ENCODE measurements at regions not wholly inside any gene's neighbourhood (a gene's known extent, or its start where the extent isn't known, plus 50 kb on each side); places are given as distances from the start of the nearest gene placed in this dataset.

- TF ChIP-seq, protein P1, sequence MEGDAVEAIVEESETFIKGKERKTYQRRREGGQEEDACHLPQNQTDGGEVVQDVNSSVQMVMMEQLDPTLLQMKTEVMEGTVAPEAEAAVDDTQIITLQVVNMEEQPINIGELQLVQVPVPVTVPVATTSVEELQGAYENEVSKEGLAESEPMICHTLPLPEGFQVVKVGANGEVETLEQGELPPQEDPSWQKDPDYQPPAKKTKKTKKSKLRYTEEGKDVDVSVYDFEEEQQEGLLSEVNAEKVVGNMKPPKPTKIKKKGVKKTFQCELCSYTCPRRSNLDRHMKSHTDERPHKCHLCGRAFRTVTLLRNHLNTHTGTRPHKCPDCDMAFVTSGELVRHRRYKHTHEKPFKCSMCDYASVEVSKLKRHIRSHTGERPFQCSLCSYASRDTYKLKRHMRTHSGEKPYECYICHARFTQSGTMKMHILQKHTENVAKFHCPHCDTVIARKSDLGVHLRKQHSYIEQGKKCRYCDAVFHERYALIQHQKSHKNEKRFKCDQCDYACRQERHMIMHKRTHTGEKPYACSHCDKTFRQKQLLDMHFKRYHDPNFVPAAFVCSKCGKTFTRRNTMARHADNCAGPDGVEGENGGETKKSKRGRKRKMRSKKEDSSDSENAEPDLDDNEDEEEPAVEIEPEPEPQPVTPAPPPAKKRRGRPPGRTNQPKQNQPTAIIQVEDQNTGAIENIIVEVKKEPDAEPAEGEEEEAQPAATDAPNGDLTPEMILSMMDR (IDR thresholded peaks at IDR 0.05; ENCODE audit: low read depth, low read length, missing control alignments): no peak
- no peak for DNase-seq (ENCODE audit: low read depth)
- H3K4me3 ChIP-seq (ENCODE audit: low read depth, low read length): no peak overlapping the region
Measured at GRCh38 chr5:165903835-165904234, 2387.6 kb upstream of the WWC1 start.

GRCh38 chr5:165906871-165907270 is 2384.6 kb upstream of the WWC1 start:
- DNase-seq (ENCODE audit: low read depth): no peak
- H3K4me3 ChIP-seq (ENCODE audit: low read depth, low read length): no peak overlapping the region
- TF ChIP-seq, protein P1 (IDR thresholded peaks at IDR 0.05; ENCODE audit: low read depth, low read length, missing control alignments): no peak

GRCh38 chr5:165913059-165913458 is 2378.4 kb upstream of the WWC1 start:
- no peak overlapping the region for H3K4me3 ChIP-seq (ENCODE audit: low read depth, low read length)
- DNase-seq (ENCODE audit: low read depth): no peak

GRCh38 chr5:165914456-165914855 is 2377.0 kb upstream of the WWC1 start:
- no peak overlapping the region for H3K4me3 ChIP-seq (ENCODE audit: low read depth, low read length)
- TF ChIP-seq, protein P1 (IDR thresholded peaks at IDR 0.05; ENCODE audit: low read depth, low read length, missing control alignments): no peak
- DNase-seq (ENCODE audit: low read depth): no peak

More at GRCh38 chr5:165913059-165913458, 2378.4 kb upstream of the WWC1 start:
- TF ChIP-seq, protein P1 (IDR thresholded peaks at IDR 0.05; ENCODE audit: low read depth, low read length, missing control alignments): no peak

DNA sequence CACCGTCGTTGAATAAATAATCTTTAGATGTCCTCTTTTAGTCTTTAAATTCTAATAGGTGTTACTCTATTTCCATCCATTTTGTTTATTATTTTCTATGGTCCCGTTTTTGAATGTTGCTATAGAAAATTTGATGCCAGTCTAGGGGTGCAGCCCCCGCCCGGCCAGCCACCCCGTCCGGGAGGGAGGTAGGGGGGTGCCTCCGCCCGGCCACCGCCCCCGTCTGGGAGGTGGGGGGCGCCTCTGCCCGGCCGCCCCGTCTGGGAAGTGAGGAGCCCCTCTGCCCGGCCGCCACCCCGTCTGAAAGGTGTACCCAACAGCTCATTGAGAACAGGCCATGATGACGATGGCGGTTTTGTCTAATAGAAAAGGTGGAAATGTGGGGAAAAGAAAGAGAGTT is 2372.2 kb upstream of the WWC1 start:
- no peak for DNase-seq (ENCODE audit: low read depth)
- TF ChIP-seq, protein P1 (IDR thresholded peaks at IDR 0.05; ENCODE audit: low read depth, low read length, missing control alignments): no peak
- no peak overlapping the region for H3K4me3 ChIP-seq (ENCODE audit: low read depth, low read length)

- DNase-seq (ENCODE audit: low read depth): no peak
- no peak overlapping the region for H3K4me3 ChIP-seq (ENCODE audit: low read depth, low read length)
- TF ChIP-seq, protein P1 (IDR thresholded peaks at IDR 0.05; ENCODE audit: low read depth, low read length, missing control alignments): no peak
Measured at GRCh38 chr5:165920655-165921054, 2370.8 kb upstream of the WWC1 start.

DNA sequence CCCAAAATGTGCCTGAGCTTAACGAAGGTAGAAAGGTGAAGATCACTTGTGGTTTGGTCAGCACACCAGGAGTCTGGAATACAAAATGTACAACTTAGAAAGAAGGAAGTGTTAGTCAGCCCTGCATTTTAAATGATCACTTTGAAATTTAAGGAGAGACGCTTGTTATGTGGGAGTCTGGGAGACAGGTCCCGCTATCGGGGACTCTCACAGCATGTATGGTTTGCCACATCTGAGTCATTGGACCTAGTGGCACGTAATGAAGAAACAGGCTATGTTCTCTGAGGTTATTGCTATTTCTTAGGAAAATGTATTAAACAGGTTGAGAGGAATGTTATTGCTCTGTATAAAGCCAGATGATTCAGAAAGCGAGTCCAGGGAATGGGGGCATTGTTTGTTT is 2362.5 kb upstream of the WWC1 start:
- H3K4me3 ChIP-seq (ENCODE audit: low read depth, low read length): no peak overlapping the region
- DNase-seq (ENCODE audit: low read depth): no peak
- TF ChIP-seq, protein P1 (IDR thresholded peaks at IDR 0.05; ENCODE audit: low read depth, low read length, missing control alignments): no peak

Measured in GM12864 (cell line).